Type B pancreatic cell (in vitro differentiated cells): ENCODE measurements at regions not wholly inside any gene's neighbourhood (a gene's known extent, or its start where the extent isn't known, plus 50 kb on each side); places are given as distances from the start of the nearest gene placed in this dataset.

Experiments used
- DNase-seq: peaks from one replicate; pipeline ENCODE4 v3.0.0; 2021; ENCODE audit warnings: mixed read lengths; ENCODE audit not compliant: unreplicated experiment; ENCODE audit errors: extremely low spot score
- H3K27ac Mint-ChIP-seq: 2 replicates; pipeline ENCODE4 v1.8.0; 2021; ENCODE audit warnings: mild to moderate bottlenecking, mixed read lengths
- H3K27me3 Mint-ChIP-seq: 2 replicates; pipeline ENCODE4 v1.8.0; 2021; ENCODE audit warnings: mixed read lengths
- H3K36me3 Mint-ChIP-seq: 2 replicates; pipeline ENCODE4 v1.8.0; 2021; ENCODE audit warnings: mixed read lengths
- H3K4me1 Mint-ChIP-seq: one replicate; pipeline ENCODE4 v1.8.0; 2021; ENCODE audit warnings: mixed read lengths; ENCODE audit not compliant: unreplicated experiment
- H3K4me3 Mint-ChIP-seq: 2 replicates; pipeline ENCODE4 v1.8.0; 2021; ENCODE audit warnings: mild to moderate bottlenecking, mixed read lengths
- H3K9me3 Mint-ChIP-seq: 2 replicates; pipeline ENCODE4 v1.8.0; 2021; ENCODE audit warnings: mixed read lengths
- CTCF ChIP-seq: fragments of 200-600 bp; sonication (generic); conservative IDR thresholded peaks from 2 replicates; pipeline ENCODE4 v1.5.0; 2021; ENCODE audit warnings: antibody characterized with exemption, mild to moderate bottlenecking

GRCh38 chr6:77326029-77326428 is 137.3 kb downstream of the HTR1B start:
- H3K9me3 Mint-ChIP-seq: no peaks in the 10 kb centered on the region
- H3K27ac Mint-ChIP-seq: no peak overlapping the region
- H3K4me1 Mint-ChIP-seq: no peaks in the 10 kb centered on the region
- no peak overlapping the region for H3K4me3 Mint-ChIP-seq
- TF ChIP-seq CTCF: no peak
- DNase-seq: no peak
- no peaks in the 10 kb centered on the region for H3K27me3 Mint-ChIP-seq
- H3K36me3 Mint-ChIP-seq: no peaks in the 10 kb centered on the region

- Mint-ChIP-seq H3K36me3 (no peaks in the 10 kb centered on the region), H3K27ac (no peak overlapping the region), H3K9me3 (no peaks in the 10 kb centered on the region), H3K4me3 (no peak overlapping the region), H3K4me1 (no peaks in the 10 kb centered on the region), H3K27me3 (no peaks in the 10 kb centered on the region)
- DNase-seq: no peak
- TF ChIP-seq CTCF: no peak
Observed at GRCh38 chr6:77324866-77325265, 138.4 kb downstream of the HTR1B start.

GRCh38 chr6:77322604-77323003 is 140.7 kb downstream of the HTR1B start:
- Mint-ChIP-seq H3K27me3 (no peaks in the 10 kb centered on the region), H3K27ac (no peak overlapping the region), H3K9me3 (no peaks in the 10 kb centered on the region), H3K36me3 (no peaks in the 10 kb centered on the region), H3K4me1 (no peaks in the 10 kb centered on the region), H3K4me3 (no peak overlapping the region)
- no peak for TF ChIP-seq CTCF
- no peak for DNase-seq

GRCh38 chr6:77318256-77318655 is 145.0 kb downstream of the HTR1B start:
- Mint-ChIP-seq H3K36me3 (no peaks in the 10 kb centered on the region), H3K27me3 (no peaks in the 10 kb centered on the region), H3K4me1 (no peaks in the 10 kb centered on the region), H3K9me3 (no peaks in the 10 kb centered on the region), H3K4me3 (no peak overlapping the region), H3K27ac (no peak overlapping the region)
- no peak for DNase-seq
- TF ChIP-seq CTCF: no peak

- H3K27me3 Mint-ChIP-seq: no peaks in the 10 kb centered on the region
- no peaks in the 10 kb centered on the region for H3K36me3 Mint-ChIP-seq
- H3K4me3 Mint-ChIP-seq: no peak overlapping the region
- H3K4me1 Mint-ChIP-seq: no peaks in the 10 kb centered on the region
- no peak overlapping the region for H3K27ac Mint-ChIP-seq
- no peak for DNase-seq
- TF ChIP-seq CTCF: no peak
- H3K9me3 Mint-ChIP-seq: no peaks in the 10 kb centered on the region
Observed at GRCh38 chr6:77313595-77313994, 149.7 kb downstream of the HTR1B start.

- Mint-ChIP-seq H3K4me1 (no peaks in the 10 kb centered on the region), H3K27ac (no peak overlapping the region), H3K9me3 (no peaks in the 10 kb centered on the region), H3K27me3 (no peaks in the 10 kb centered on the region), H3K4me3 (no peak overlapping the region), H3K36me3 (no peaks in the 10 kb centered on the region)
- TF ChIP-seq CTCF: no peak
- no peak for DNase-seq
Observed at GRCh38 chr6:77299931-77300330, 163.4 kb downstream of the HTR1B start.
